ENCODE measurements at regions not wholly inside any gene's neighbourhood (a gene's known extent, or its start where the extent isn't known, plus 50 kb on each side); places are given as distances from the start of the nearest gene placed in this dataset.

GRCh38 chr1:30198451-30198760 is 525.0 kb downstream of the MATN1 start:
- Histone ChIP-seq H3K9me3 (ENCODE audit: low read length) (peaks cover 5% of the 10 kb centered on the region), H3K9me2 (ENCODE audit: insufficient read depth, low read length) (no peaks in the 10 kb centered on the region), H3K27me3 (ENCODE audit: insufficient read depth, low read depth, low read length) (no peaks in the 10 kb centered on the region), H2AFZ (ENCODE audit: low read depth, low read length) (no peak overlapping the region), H3K9ac (ENCODE audit: low read length) (no peak overlapping the region), H3K36me3 (ENCODE audit: insufficient read depth, low read length) (no peaks in the 10 kb centered on the region), H3K27ac (ENCODE audit: low read length) (no peak overlapping the region), H3K79me2 (replicated peaks; ENCODE audit: insufficient read depth, low read length) (no peaks in the 10 kb centered on the region), H3K4me2 (ENCODE audit: low read length) (no peak overlapping the region), H4K20me1 (ENCODE audit: insufficient read depth) (no peaks in the 10 kb centered on the region), H3K4me3 (ENCODE audit: low read length) (no peak overlapping the region), H3F3A (ENCODE audit: insufficient read depth, low read length, poor library complexity, severe bottlenecking) (no peaks in the 10 kb centered on the region)
- TF ChIP-seq RAD21 (conservative IDR thresholded peaks at IDR 0.05) (no peak), EP300 (conservative IDR thresholded peaks at IDR 0.05; ENCODE audit: poor library complexity, severe bottlenecking) (no peak), EZH2 (IDR thresholded peaks at IDR 0.05; ENCODE audit: borderline replicate concordance, insufficient read depth, low read length, poor library complexity, severe bottlenecking) (no peak), CTCF (IDR thresholded peaks at IDR 0.05; ENCODE audit: poor library complexity, severe bottlenecking) (no peak), MXI1 (conservative IDR thresholded peaks at IDR 0.05; ENCODE audit: poor library complexity, severe bottlenecking) (no peak), SMC3 (conservative IDR thresholded peaks at IDR 0.05; ENCODE audit: poor library complexity) (no peak), TAF1 (IDR thresholded peaks at IDR 0.05; ENCODE audit: low read depth) (no peak), REST (IDR thresholded peaks at IDR 0.05; ENCODE audit: borderline replicate concordance) (no peak), POLR2AphosphoS5 (IDR thresholded peaks at IDR 0.05) (no peak)

- Histone ChIP-seq H3K9me2 (ENCODE audit: insufficient read depth, low read length) (no peaks in the 10 kb centered on the region), H4K20me1 (ENCODE audit: insufficient read depth) (no peaks in the 10 kb centered on the region), H3F3A (ENCODE audit: insufficient read depth, low read length, poor library complexity, severe bottlenecking) (no peaks in the 10 kb centered on the region), H3K36me3 (ENCODE audit: insufficient read depth, low read length) (no peaks in the 10 kb centered on the region), H3K4me3 (ENCODE audit: low read length) (no peak overlapping the region), H3K9me3 (ENCODE audit: low read length) (peaks cover 5% of the 10 kb centered on the region), H3K27ac (ENCODE audit: low read length) (no peak overlapping the region), H3K27me3 (ENCODE audit: insufficient read depth, low read depth, low read length) (no peaks in the 10 kb centered on the region), H2AFZ (ENCODE audit: low read depth, low read length) (no peak overlapping the region), H3K4me2 (ENCODE audit: low read length) (no peak overlapping the region), H3K79me2 (replicated peaks; ENCODE audit: insufficient read depth, low read length) (no peaks in the 10 kb centered on the region), H3K9ac (ENCODE audit: low read length) (no peak overlapping the region)
- no peak for TF ChIP-seq EP300 (conservative IDR thresholded peaks at IDR 0.05; ENCODE audit: poor library complexity, severe bottlenecking)
- no peak for TF ChIP-seq CTCF (IDR thresholded peaks at IDR 0.05; ENCODE audit: poor library complexity, severe bottlenecking)
- no peak for TF ChIP-seq SMC3 (conservative IDR thresholded peaks at IDR 0.05; ENCODE audit: poor library complexity)
- TF ChIP-seq MXI1 (conservative IDR thresholded peaks at IDR 0.05; ENCODE audit: poor library complexity, severe bottlenecking): no peak
Observed at GRCh38 chr1:30197639-30198450, 525.5 kb downstream of the MATN1 start.

Measured in neural cell (in vitro differentiated cells).